Trophoblast cell (in vitro differentiated cells and primary cell): ENCODE measurements at regions not wholly inside any gene's neighbourhood (a gene's known extent, or its start where the extent isn't known, plus 50 kb on each side); places are given as distances from the start of the nearest gene placed in this dataset.

Experiments
- DNase-seq, 2 donors: peaks; one replicate each; pipeline ENCODE4 v3.0.0-alpha.2; 2016
- H2AFZ ChIP-seq: 2 replicates; pipeline ENCODE4 v1.6.1; 2013; ENCODE audit warnings: low read length, moderate library complexity, mild to moderate bottlenecking; ENCODE audit not compliant: insufficient read depth, poor library complexity
- H2AK5ac ChIP-seq: 2 replicates; pipeline ENCODE4 v1.6.1; 2013; ENCODE audit warnings: mild to moderate bottlenecking, low read length
- H2BK120ac ChIP-seq: 2 replicates; pipeline ENCODE4 v1.6.1; 2013; ENCODE audit warnings: low read length, mild to moderate bottlenecking, moderate library complexity; ENCODE audit not compliant: insufficient read depth, poor library complexity
- H2BK12ac ChIP-seq: 2 replicates; pipeline ENCODE4 v1.6.1; 2013; ENCODE audit warnings: mild to moderate bottlenecking, low read length, moderate library complexity
- H2BK5ac ChIP-seq: 2 replicates; pipeline ENCODE4 v1.6.1; 2013; ENCODE audit warnings: low read length, low read depth, moderate library complexity, mild to moderate bottlenecking; ENCODE audit not compliant: poor library complexity
- H3K14ac ChIP-seq: 2 replicates; pipeline ENCODE4 v1.6.1; 2013; ENCODE audit warnings: mild to moderate bottlenecking, low read length
- H3K18ac ChIP-seq: 2 replicates; pipeline ENCODE4 v1.6.1; 2013; ENCODE audit warnings: mild to moderate bottlenecking, low read length
- H3K23ac ChIP-seq: 2 replicates; pipeline ENCODE4 v1.6.1; 2013; ENCODE audit warnings: low read length
- H3K27ac ChIP-seq: 2 replicates; pipeline ENCODE4 v1.5.1; 2013; ENCODE audit warnings: low read depth, mild to moderate bottlenecking, inconsistent platforms, low read length, moderate library complexity
- H3K27me3 ChIP-seq: 2 replicates; pipeline ENCODE4 v1.6.1; 2013; ENCODE audit warnings: inconsistent platforms, mild to moderate bottlenecking, low read length, moderate library complexity; ENCODE audit not compliant: insufficient read depth
- H3K36me3 ChIP-seq, 2 experiments: 1 replicate in 1 of 2; 2 replicates in 1 of 2; pipeline ENCODE4 v1.6.1; 2013; ENCODE audit warnings: low read length in 2 of 2, mild to moderate bottlenecking in 2 of 2, moderate library complexity in 1 of 2; ENCODE audit not compliant: insufficient read depth in 2 of 2, control insufficient read depth in 1 of 2
- H3K4ac ChIP-seq: 2 replicates; pipeline ENCODE4 v1.6.1; 2013; ENCODE audit warnings: low read depth, mild to moderate bottlenecking, low read length, moderate library complexity
- H3K4me1 ChIP-seq, 2 experiments: 1 replicate in 1 of 2; 2 replicates in 1 of 2; pipeline ENCODE4 v1.6.1; 2013; ENCODE audit warnings: low read length in 2 of 2, mild to moderate bottlenecking in 2 of 2, moderate library complexity in 1 of 2; ENCODE audit not compliant: insufficient read depth in 2 of 2, control insufficient read depth in 1 of 2
- H3K4me2 ChIP-seq: 2 replicates; pipeline ENCODE4 v1.6.1; 2013; ENCODE audit warnings: inconsistent platforms, mild to moderate bottlenecking, low read length, moderate library complexity
- H3K4me3 ChIP-seq: 2 replicates; pipeline ENCODE4 v1.5.1; 2013; ENCODE audit warnings: mild to moderate bottlenecking, low read depth, low read length, inconsistent platforms
- H3K79me1 ChIP-seq: one replicate; pipeline ENCODE4 v1.6.1; 2013; ENCODE audit warnings: low read length
- H3K79me2 ChIP-seq: 2 replicates; pipeline ENCODE4 v1.6.1; 2013; ENCODE audit warnings: low read length, mild to moderate bottlenecking; ENCODE audit not compliant: control insufficient read depth, insufficient read depth, poor library complexity
- H3K9ac ChIP-seq: 2 replicates; pipeline ENCODE4 v1.6.1; 2013; ENCODE audit warnings: mild to moderate bottlenecking, low read length
- H3K9me3 ChIP-seq: 2 replicates; pipeline ENCODE4 v1.6.1; 2013; ENCODE audit warnings: low read depth, mild to moderate bottlenecking, control low read depth, inconsistent platforms, low read length; ENCODE audit not compliant: insufficient read depth
- H4K12ac ChIP-seq: 2 replicates; pipeline ENCODE4 v1.6.1; 2013; ENCODE audit warnings: low read depth, mild to moderate bottlenecking, low read length, moderate library complexity
- H4K8ac ChIP-seq: 2 replicates; pipeline ENCODE4 v1.6.1; 2013; ENCODE audit warnings: low read depth, mild to moderate bottlenecking, low read length, moderate library complexity
- H4K91ac ChIP-seq: one replicate; pipeline ENCODE4 v1.6.1; 2013; ENCODE audit warnings: low read depth, mild to moderate bottlenecking, low read length, moderate library complexity
- WGBS: extraction: QIAGEN DNeasy Blood & Tissue Kit; methylation state at CpG from one replicate; pipeline ENCODE4 v1.1.7; 2013; ENCODE audit warnings: missing lambda C conversion rate; ENCODE audit not compliant: insufficient read length, insufficient coverage; ENCODE audit errors: extremely low coverage; 5-methylcytosine and 5-hydroxymethylcytosine counted together

DNA sequence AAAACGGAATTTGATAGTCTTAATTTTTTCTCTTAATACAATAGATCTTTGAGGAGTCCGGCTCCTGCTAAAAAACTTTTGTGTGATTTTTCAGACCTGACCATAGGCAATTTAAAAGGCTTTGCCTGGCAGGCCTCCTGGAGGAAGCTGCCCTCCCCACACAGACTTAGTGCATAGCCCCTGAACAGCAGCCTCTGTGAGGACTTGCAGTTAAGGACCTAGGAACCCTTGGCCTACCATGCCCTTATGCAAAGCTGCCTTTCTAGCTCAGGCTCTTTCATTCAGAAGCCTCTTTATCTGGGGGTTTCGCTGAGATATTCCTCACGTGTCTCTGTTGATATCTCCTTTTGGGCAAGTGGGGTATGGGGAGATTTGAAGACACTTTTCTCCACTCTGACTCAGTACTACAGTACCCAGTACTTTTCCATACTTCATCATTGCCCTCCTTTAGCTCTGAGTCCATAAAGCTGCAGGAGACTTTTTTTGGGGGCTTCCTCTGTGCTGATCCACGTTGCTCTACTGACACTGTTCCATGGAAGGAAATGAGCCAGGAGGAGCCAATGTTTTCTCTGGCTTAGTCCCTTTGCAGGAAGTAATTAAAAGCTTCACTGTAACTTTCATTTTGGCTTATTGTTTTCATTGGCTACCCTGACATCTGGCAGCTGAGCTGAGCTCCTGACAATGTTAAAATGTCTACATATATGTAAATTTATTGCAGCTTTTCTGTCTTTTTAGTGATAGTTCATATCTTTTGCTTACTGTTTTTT lies 283.1 kb downstream of the TDRD3 start:
- Histone ChIP-seq H3K9me3 (no peaks in the 10 kb centered on the region), H3K9ac (no peak overlapping the region), H2AK5ac (no peak overlapping the region), H3K18ac (no peak overlapping the region), H3K79me1 (no peaks in the 10 kb centered on the region), H3K79me2 (no peaks in the 10 kb centered on the region), H3K36me3 (no peaks in the 10 kb centered on the region), H2AFZ (no peak overlapping the region), H2BK5ac (no peak overlapping the region), H3K4me2 (no peak overlapping the region), H3K23ac (no peak overlapping the region), H3K27ac (no peak overlapping the region), H3K14ac (no peak overlapping the region), H3K4me3 (no peak overlapping the region), H3K4me1 (no peaks in the 10 kb centered on the region), H4K8ac (no peak overlapping the region), H4K12ac (no peak overlapping the region), H2BK12ac (no peak overlapping the region), H2BK120ac (no peak overlapping the region), H4K91ac (no peak overlapping the region), H3K27me3 (no peaks in the 10 kb centered on the region), H3K4ac (no peak overlapping the region)
- no CpG with 5 or more reads among the region's 5 CpGs for WGBS
- DNase-seq = no peak

- no peak overlapping the region for H2AK5ac ChIP-seq
- no peak overlapping the region for H2AFZ ChIP-seq
- no peak overlapping the region for H4K12ac ChIP-seq
- WGBS = no CpG with 5 or more reads among the region's 4 CpGs
- no peaks in the 10 kb centered on the region for H3K79me2 ChIP-seq
- no peak overlapping the region for H2BK5ac ChIP-seq
- no peak overlapping the region for H3K23ac ChIP-seq
- no peak for DNase-seq
- H2BK120ac ChIP-seq = no peak overlapping the region
- H3K4me1 ChIP-seq = no peaks in the 10 kb centered on the region
- no peak overlapping the region for H4K8ac ChIP-seq
- no peak overlapping the region for H3K14ac ChIP-seq
- no peak overlapping the region for H3K4me3 ChIP-seq
- no peak overlapping the region for H3K4ac ChIP-seq
- no peak overlapping the region for H2BK12ac ChIP-seq
- no peak overlapping the region for H3K9ac ChIP-seq
- no peak overlapping the region for H3K18ac ChIP-seq
- H4K91ac ChIP-seq = no peak overlapping the region
- H3K36me3 ChIP-seq = no peaks in the 10 kb centered on the region
- H3K9me3 ChIP-seq = no peaks in the 10 kb centered on the region
- H3K4me2 ChIP-seq = no peak overlapping the region
- no peaks in the 10 kb centered on the region for H3K27me3 ChIP-seq
- H3K27ac ChIP-seq = no peak overlapping the region
- H3K79me1 ChIP-seq = no peaks in the 10 kb centered on the region
These were observed 282.1 kb downstream of the TDRD3 start for GRCh38 chr13:60679131-60679530.

DNA sequence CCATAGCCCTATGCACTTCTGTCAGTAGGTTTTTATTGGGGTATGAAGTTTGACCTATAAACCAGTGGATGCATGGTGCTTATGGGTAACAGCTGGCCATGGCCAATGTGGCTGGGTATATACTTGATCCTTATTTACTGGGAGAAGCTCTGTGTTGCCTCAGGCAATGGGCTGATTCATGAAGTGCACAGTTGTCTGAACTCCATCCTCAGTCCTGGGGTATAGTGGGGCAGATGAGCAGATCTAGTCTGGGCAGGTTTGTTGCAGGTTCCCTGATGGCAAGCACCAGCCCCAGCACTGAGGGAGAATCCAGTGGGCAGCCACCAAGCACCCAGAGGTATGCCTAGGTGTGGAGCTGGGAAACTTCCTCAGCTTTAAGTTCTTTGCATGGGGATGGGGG lies 274.4 kb downstream of the TDRD3 start:
- H3K79me1 ChIP-seq = no peaks in the 10 kb centered on the region
- H3K4me1 ChIP-seq = no peaks in the 10 kb centered on the region
- no peak overlapping the region for H3K4me2 ChIP-seq
- no peaks in the 10 kb centered on the region for H3K79me2 ChIP-seq
- no peak overlapping the region for H2BK120ac ChIP-seq
- H3K27me3 ChIP-seq = no peaks in the 10 kb centered on the region
- no peak overlapping the region for H2AFZ ChIP-seq
- H4K12ac ChIP-seq = no peak overlapping the region
- no peak overlapping the region for H4K91ac ChIP-seq
- no peak overlapping the region for H3K9ac ChIP-seq
- no peak overlapping the region for H3K27ac ChIP-seq
- H3K18ac ChIP-seq = no peak overlapping the region
- no peak overlapping the region for H4K8ac ChIP-seq
- H2BK12ac ChIP-seq = no peak overlapping the region
- no peak overlapping the region for H3K4ac ChIP-seq
- DNase-seq = no peak
- H3K4me3 ChIP-seq = no peak overlapping the region
- H3K23ac ChIP-seq = no peak overlapping the region
- no peaks in the 10 kb centered on the region for H3K36me3 ChIP-seq
- H3K9me3 ChIP-seq = no peaks in the 10 kb centered on the region
- H2BK5ac ChIP-seq = no peak overlapping the region
- H2AK5ac ChIP-seq = no peak overlapping the region
- no peak overlapping the region for H3K14ac ChIP-seq

GRCh38 chr13:60663788-60664187 lies 266.8 kb downstream of the TDRD3 start:
- Histone ChIP-seq H3K4me1 (no peaks in the 10 kb centered on the region), H4K8ac (no peak overlapping the region), H4K12ac (no peak overlapping the region), H2BK12ac (no peak overlapping the region), H4K91ac (no peak overlapping the region), H3K79me2 (no peaks in the 10 kb centered on the region), H2BK120ac (no peak overlapping the region), H3K36me3 (no peaks in the 10 kb centered on the region), H3K79me1 (no peaks in the 10 kb centered on the region), H3K9me3 (peaks cover 3% of the 10 kb centered on the region), H2AFZ (no peak overlapping the region), H3K4ac (no peak overlapping the region), H3K4me2 (no peak overlapping the region), H3K4me3 (no peak overlapping the region), H3K23ac (no peak overlapping the region), H3K9ac (no peak overlapping the region), H3K18ac (no peak overlapping the region), H3K27me3 (no peaks in the 10 kb centered on the region), H2AK5ac (no peak overlapping the region), H3K14ac (no peak overlapping the region), H2BK5ac (no peak overlapping the region), H3K27ac (no peak overlapping the region)
- no peak for DNase-seq
- no CpG with 5 or more reads among the region's 4 CpGs for WGBS
